Astrocyte (in vitro differentiated cells and primary cell): ENCODE measurements at regions not wholly inside any gene's neighbourhood (a gene's known extent, or its start where the extent isn't known, plus 50 kb on each side); places are given as distances from the start of the nearest gene placed in this dataset.

Experiments
- DNase-seq: peaks from one replicate; pipeline ENCODE4 v3.0.0-alpha.2; 2010; ENCODE audit warnings: low read depth
- FAIRE-seq: peaks from 2 replicates; lab custom pipeline; 2011; peaks lifted over from hg19 to GRCh38; lab: Jason Lieb, UNC
- H2AFZ ChIP-seq: 2 replicates; pipeline ENCODE4 v1.6.0; 2012; ENCODE audit warnings: low read depth, low read length, inconsistent platforms
- H3K27ac ChIP-seq: 2 replicates; pipeline ENCODE4 v1.5.1; 2011; ENCODE audit warnings: low read depth, low read length, inconsistent platforms
- H3K27me3 ChIP-seq: 2 replicates; pipeline ENCODE4 v1.6.0; 2011; ENCODE audit warnings: low read length, inconsistent platforms; ENCODE audit not compliant: insufficient read depth
- H3K36me3 ChIP-seq: 2 replicates; pipeline ENCODE4 v1.5.1; 2011; ENCODE audit warnings: low read length, inconsistent platforms; ENCODE audit not compliant: insufficient read depth
- H3K4me1 ChIP-seq: 2 replicates; pipeline ENCODE4 v1.5.1; 2011; ENCODE audit warnings: low read length, inconsistent platforms; ENCODE audit not compliant: insufficient read depth
- H3K4me2 ChIP-seq: 2 replicates; pipeline ENCODE4 v1.6.0; 2012; ENCODE audit warnings: low read length, inconsistent platforms
- H3K4me3 ChIP-seq: 2 replicates; pipeline ENCODE4 v1.5.1; 2011; ENCODE audit warnings: low read depth, mild to moderate bottlenecking, low read length, inconsistent platforms; ENCODE audit not compliant: insufficient read depth
- H3K79me2 ChIP-seq: 2 replicates; pipeline ENCODE4 v1.6.0; 2012; ENCODE audit warnings: mild to moderate bottlenecking, low read length, inconsistent platforms; ENCODE audit not compliant: insufficient read depth
- H3K9ac ChIP-seq: 2 replicates; pipeline ENCODE4 v1.6.0; 2012; ENCODE audit warnings: mild to moderate bottlenecking, low read length, inconsistent platforms
- H3K9me3 ChIP-seq: 2 replicates; pipeline ENCODE4 v1.5.1; 2012; ENCODE audit warnings: low read depth, mild to moderate bottlenecking, low read length, inconsistent platforms; ENCODE audit not compliant: insufficient read depth
- H4K20me1 ChIP-seq: 2 replicates; pipeline ENCODE4 v1.6.0; 2012; ENCODE audit warnings: low read length, inconsistent platforms; ENCODE audit not compliant: insufficient read depth
- H3K27ac Mint-ChIP-seq: one replicate; pipeline ENCODE4 v1.8.0; 2021; ENCODE audit warnings: mild to moderate bottlenecking, mixed read lengths; ENCODE audit not compliant: unreplicated experiment
- H3K27me3 Mint-ChIP-seq: one replicate; pipeline ENCODE4 v1.8.0; 2021; ENCODE audit warnings: low read depth, mixed read lengths; ENCODE audit not compliant: unreplicated experiment
- H3K36me3 Mint-ChIP-seq: one replicate; pipeline ENCODE4 v1.8.0; 2021; ENCODE audit warnings: low read depth, mixed read lengths; ENCODE audit not compliant: unreplicated experiment
- H3K4me1 Mint-ChIP-seq: one replicate; pipeline ENCODE4 v1.8.0; 2021; ENCODE audit warnings: low read depth, mixed read lengths; ENCODE audit not compliant: unreplicated experiment
- H3K4me3 Mint-ChIP-seq: one replicate; pipeline ENCODE4 v1.8.0; 2021; ENCODE audit warnings: mild to moderate bottlenecking, moderate library complexity, mixed read lengths; ENCODE audit not compliant: unreplicated experiment
- H3K9me3 Mint-ChIP-seq: one replicate; pipeline ENCODE4 v1.8.0; 2021; ENCODE audit warnings: mild to moderate bottlenecking, mixed read lengths; ENCODE audit not compliant: unreplicated experiment
- EZH2 ChIP-seq: IDR thresholded peaks from 2 replicates; pipeline ENCODE4 v1.6.1; 2012; ENCODE audit warnings: mild to moderate bottlenecking, low read length, inconsistent platforms; ENCODE audit not compliant: insufficient read depth
- TF ChIP-seq, protein P1 (sequence below): IDR thresholded peaks from 2 replicates; pipeline ENCODE4 v1.5.1; 2011; ENCODE audit warnings: low read depth, mild to moderate bottlenecking, inconsistent platforms, low read length, moderate library complexity; ENCODE audit not compliant: insufficient read depth

DNA sequence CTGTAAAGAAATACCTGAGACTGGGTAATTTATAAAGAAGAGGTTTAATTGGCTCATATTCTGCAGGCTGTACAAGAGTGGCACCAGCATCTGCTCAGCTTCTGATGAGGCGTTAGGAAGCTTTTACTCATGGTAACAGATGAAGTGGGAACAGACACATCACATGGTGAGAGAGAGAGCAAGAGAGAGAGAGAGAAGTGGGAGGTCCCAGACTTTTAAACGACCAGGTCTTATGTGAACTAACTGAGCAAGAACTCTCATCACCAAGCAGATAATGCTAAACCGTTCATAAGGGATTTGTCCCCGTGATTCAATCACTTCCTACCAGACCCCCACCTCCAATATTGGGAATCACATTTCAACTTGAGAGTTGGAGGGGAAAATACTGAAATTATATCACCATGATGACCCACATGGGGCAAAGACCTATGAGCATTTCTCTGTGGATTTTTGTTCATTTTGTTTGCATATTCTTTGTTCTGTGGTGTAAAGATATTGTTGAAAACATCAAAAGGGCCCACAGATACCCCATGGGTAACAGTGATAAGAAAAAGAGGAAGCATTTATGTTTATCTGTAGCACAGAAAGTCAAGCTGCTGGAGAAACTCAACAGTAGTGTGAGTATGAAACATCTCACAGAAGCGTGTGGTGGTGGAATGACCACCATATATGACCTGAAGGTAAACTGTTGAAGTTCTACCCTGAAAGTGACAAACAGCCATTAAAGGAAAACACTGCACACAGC is 135.2 kb upstream of the PDE3A start:
- Mint-ChIP-seq H3K27ac (no peak overlapping the region), H3K4me3 (no peak overlapping the region), H3K36me3 (no peaks in the 10 kb centered on the region), H3K27me3 (no peaks in the 10 kb centered on the region), H3K4me1 (no peaks in the 10 kb centered on the region), H3K9me3 (peaks cover 17% of the 10 kb centered on the region)
- Histone ChIP-seq H3K27me3 (no peaks in the 10 kb centered on the region), H3K4me1 (no peaks in the 10 kb centered on the region), H3K4me3 (no peak overlapping the region), H3K4me2 (no peak overlapping the region), H3K9me3 (no peaks in the 10 kb centered on the region), H2AFZ (no peak overlapping the region), H3K9ac (no peak overlapping the region), H3K36me3 (no peaks in the 10 kb centered on the region), H3K27ac (no peak overlapping the region), H3K79me2 (no peaks in the 10 kb centered on the region), H4K20me1 (no peaks in the 10 kb centered on the region)
- TF ChIP-seq, protein P1, sequence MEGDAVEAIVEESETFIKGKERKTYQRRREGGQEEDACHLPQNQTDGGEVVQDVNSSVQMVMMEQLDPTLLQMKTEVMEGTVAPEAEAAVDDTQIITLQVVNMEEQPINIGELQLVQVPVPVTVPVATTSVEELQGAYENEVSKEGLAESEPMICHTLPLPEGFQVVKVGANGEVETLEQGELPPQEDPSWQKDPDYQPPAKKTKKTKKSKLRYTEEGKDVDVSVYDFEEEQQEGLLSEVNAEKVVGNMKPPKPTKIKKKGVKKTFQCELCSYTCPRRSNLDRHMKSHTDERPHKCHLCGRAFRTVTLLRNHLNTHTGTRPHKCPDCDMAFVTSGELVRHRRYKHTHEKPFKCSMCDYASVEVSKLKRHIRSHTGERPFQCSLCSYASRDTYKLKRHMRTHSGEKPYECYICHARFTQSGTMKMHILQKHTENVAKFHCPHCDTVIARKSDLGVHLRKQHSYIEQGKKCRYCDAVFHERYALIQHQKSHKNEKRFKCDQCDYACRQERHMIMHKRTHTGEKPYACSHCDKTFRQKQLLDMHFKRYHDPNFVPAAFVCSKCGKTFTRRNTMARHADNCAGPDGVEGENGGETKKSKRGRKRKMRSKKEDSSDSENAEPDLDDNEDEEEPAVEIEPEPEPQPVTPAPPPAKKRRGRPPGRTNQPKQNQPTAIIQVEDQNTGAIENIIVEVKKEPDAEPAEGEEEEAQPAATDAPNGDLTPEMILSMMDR: no peak
- no peak for TF ChIP-seq EZH2
- FAIRE-seq: no peak
- no peak for DNase-seq

DNA sequence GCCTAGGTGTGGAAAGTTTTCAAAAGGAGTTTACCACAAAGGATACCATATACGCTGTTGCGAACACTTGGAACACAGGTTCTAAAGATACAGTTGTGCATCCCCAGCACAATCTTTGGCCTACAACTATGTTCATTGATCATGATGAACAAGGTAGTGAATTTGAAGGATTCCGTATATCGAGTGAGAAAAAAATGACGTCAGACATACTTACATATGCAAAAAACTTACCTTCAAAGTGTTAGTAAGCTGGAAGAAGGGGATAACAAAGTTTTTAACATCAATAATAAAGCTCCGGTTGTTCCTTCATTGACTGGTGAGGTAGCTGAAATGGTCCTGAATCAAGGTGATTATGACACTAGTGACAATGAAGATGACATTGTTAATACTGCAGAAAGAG is 133.9 kb upstream of the PDE3A start:
- Histone ChIP-seq H4K20me1 (no peaks in the 10 kb centered on the region), H3K36me3 (no peaks in the 10 kb centered on the region), H3K27me3 (no peaks in the 10 kb centered on the region), H3K4me2 (no peak overlapping the region), H3K79me2 (no peaks in the 10 kb centered on the region), H3K27ac (no peak overlapping the region), H2AFZ (no peak overlapping the region), H3K4me1 (no peaks in the 10 kb centered on the region), H3K4me3 (no peak overlapping the region), H3K9ac (no peak overlapping the region), H3K9me3 (no peaks in the 10 kb centered on the region)
- no peaks in the 10 kb centered on the region for H3K36me3 Mint-ChIP-seq
- no peak overlapping the region for H3K4me3 Mint-ChIP-seq
- TF ChIP-seq EZH2: no peak
- TF ChIP-seq, protein P1: no peak
- DNase-seq (no peak), FAIRE-seq (no peak)
- no peaks in the 10 kb centered on the region for H3K4me1 Mint-ChIP-seq
- no peak overlapping the region for H3K27ac Mint-ChIP-seq
- H3K27me3 Mint-ChIP-seq: no peaks in the 10 kb centered on the region
- H3K9me3 Mint-ChIP-seq: peaks cover 17% of the 10 kb centered on the region

DNA sequence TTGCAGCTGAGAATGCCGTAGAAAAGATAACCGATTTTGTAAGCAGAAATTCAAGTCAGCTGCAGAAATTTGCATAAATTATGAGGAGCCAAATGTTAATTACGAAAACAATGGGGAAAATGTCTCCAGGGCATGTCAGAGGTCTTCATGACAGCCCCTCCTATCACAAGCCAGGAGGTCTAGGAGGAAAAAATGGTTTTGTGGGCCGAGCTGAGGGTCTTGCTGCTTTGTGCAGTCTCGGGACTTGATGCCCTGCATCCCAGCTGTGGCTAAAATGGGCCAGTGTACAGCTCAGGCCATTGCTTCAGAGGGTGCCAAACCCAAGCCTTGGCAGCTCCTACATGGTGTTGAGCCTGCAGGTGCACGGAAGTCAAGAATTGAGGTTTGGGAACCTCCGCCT is 131.2 kb upstream of the PDE3A start:
- Histone ChIP-seq H3K27me3 (no peaks in the 10 kb centered on the region), H3K36me3 (no peaks in the 10 kb centered on the region), H3K27ac (no peak overlapping the region), H3K79me2 (no peaks in the 10 kb centered on the region), H2AFZ (no peak overlapping the region), H3K9me3 (no peaks in the 10 kb centered on the region), H4K20me1 (no peaks in the 10 kb centered on the region), H3K4me3 (no peak overlapping the region), H3K4me2 (no peak overlapping the region), H3K9ac (no peak overlapping the region), H3K4me1 (no peaks in the 10 kb centered on the region)
- Mint-ChIP-seq H3K36me3 (no peaks in the 10 kb centered on the region), H3K4me3 (no peak overlapping the region), H3K4me1 (no peaks in the 10 kb centered on the region), H3K27ac (no peak overlapping the region), H3K9me3 (peaks cover 9% of the 10 kb centered on the region), H3K27me3 (no peaks in the 10 kb centered on the region)
- TF ChIP-seq EZH2: no peak
- TF ChIP-seq, protein P1: no peak
- no peak for DNase-seq
- no peak for FAIRE-seq
